Right forelimb (tissue), 1 donor: ENCODE measurements at regions not wholly inside any gene's neighbourhood (a gene's known extent, or its start where the extent isn't known, plus 50 kb on each side); places are given as distances from the start of the nearest gene placed in this dataset.

Experiments
- DNase-seq: peaks from one replicate; pipeline ENCODE4 v3.0.0-alpha.2; 2018

GRCh38 chr3:40827942-40828688 is 303.4 kb downstream of the ZNF621 start:
- DNase-seq = no peak

DNA sequence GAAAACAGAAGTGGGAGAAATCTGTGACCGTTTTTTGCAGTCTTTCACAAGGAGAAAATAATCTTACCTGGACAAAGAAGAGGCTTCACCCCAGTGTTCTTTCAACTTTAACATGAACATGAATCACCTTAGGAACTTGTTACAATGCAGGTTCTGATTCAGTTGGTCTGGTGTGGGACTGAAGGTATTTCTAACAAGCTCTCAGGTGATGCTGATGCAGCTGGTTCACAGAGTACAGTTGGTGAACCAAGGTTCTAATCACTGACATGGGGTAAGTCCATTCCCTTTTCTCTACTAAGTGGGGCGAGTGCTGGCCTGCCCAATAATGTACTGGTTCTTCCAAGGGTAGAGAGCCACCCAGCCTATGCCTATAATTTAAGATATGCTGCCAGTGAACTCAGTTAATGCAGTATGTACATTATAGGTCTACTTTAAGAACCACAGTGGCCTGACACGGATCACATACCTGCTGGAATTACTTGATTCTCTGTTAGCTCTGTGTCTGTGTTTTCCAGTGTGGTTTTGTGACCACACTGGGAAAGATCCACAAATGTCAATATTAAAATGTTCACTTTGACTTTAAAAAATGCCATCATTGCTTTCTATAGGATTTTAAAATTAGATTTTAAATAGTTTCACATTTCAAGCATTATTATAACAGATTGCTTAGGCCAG is 304.1 kb downstream of the ZNF621 start:
- no peak for DNase-seq

GRCh38 chr3:40829876-40830275 is 305.1 kb downstream of the ZNF621 start:
- DNase-seq = no peak

DNA sequence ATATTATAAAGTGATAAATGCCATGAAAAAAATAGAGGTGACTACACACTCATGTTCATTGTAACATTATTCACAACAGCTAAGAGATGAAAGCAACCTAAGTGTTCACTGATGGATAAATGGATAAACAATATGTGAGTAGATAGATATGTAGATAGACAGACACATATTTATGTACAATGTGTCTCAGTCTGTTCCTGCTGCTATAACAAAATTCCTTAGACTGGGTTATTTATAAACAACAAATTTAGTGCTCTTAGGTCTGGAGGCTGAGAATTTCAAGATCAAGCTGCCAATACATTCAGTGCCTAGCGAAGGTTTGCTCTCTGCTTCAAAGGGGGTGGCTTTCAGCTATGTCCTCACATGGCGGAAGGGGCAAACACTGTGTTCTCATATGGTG is 312.5 kb downstream of the ZNF621 start:
- DNase-seq = no peak

GRCh38 chr3:40841131-40841530 is 316.4 kb downstream of the ZNF621 start:
- no peak for DNase-seq

- no peak for DNase-seq
Measured at GRCh38 chr3:40841570-40842109, 316.9 kb downstream of the ZNF621 start.

GRCh38 chr3:40842714-40843113 is 318.0 kb downstream of the ZNF621 start:
- DNase-seq = no peak

DNA sequence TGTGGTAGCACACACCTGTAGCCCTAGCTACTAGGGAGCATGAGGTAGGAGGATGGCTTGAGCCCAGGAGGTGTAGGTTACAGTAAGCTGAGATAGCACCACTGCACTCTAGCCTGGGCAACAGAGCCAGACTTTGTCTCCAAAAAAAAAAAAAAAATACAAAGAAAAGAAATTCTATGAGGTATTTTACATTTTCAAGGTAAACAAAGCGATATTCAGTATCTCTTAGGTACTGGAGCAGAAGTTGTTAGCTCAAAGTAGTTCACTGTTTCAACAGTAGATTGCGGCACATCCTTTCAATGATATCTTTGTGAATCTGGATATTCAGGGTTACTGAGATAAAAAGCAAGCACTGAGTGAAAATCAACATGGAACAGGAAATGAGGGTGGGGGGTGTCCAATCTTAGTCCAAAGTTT is 318.5 kb downstream of the ZNF621 start:
- no peak for DNase-seq

- DNase-seq = no peak
Measured at GRCh38 chr3:40843851-40844548, 319.2 kb downstream of the ZNF621 start.

DNA sequence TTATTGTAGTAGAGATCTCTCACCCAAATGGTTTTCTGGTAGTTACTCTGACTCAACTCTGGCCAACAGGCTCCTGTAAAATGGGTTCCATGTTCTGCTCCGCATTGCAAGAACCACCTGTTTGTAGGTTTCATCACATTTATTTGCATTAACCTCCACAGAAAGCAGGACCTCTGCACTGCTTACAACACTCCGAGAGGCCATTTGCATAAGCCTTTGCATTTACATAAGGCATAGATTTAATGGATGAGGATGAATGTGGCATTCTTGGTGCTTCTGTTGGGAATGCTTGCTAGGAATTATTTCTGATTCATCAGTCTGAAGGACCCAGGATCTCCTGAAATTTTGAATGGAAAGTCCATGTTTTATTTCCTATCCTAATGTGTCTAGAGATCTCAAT is 320.1 kb downstream of the ZNF621 start:
- DNase-seq = no peak

DNA sequence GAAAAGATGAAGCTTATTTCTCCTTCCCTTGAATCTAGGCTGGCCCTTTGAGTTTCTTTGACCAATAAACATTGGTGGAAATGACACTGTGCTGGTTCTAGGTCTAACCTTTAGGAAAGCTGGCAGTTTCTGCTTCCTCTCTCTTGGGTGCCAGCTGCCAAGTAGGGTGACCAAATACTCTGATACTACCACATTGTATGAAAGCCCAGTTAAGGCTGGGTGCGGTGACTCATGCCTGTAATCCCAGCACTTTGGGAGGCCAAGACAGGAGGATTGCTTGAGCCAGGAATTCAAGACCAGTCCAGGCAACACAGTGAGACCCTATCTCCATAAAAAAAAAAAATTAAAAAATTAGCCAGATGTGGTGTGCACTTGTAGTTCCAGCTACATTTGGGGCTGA is 320.7 kb downstream of the ZNF621 start:
- DNase-seq = no peak

GRCh38 chr3:40845916-40846315 is 321.2 kb downstream of the ZNF621 start:
- no peak for DNase-seq

- no peak for DNase-seq
Measured at GRCh38 chr3:40846451-40846850, 321.7 kb downstream of the ZNF621 start.

DNA sequence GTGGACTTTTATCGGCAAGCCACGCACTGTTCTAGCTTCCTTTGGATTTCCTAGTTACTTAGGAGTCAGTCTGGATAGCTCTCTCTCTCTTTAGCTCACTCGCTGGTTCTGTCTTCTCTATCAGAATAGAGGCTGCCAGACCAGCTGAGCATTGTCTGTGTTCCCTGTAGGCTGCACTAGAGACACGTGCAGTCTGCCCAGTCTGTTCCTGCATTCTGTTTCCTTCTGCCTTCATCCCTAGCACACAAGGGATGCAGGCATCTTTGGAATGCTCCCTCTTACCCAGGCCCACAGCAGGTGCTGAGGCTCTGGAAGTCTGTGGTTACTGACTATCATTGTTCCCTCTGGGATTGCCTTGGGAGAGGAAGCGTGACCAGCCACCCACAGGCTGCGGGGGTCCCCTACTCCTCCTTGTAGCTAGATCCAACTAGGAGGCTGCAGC is 322.8 kb downstream of the ZNF621 start:
- peak; percentile 51 for DNase-seq

- DNase-seq = no peak
Measured at GRCh38 chr3:40848421-40848820, 323.7 kb downstream of the ZNF621 start.

GRCh38 chr3:40850861-40851260 is 326.1 kb downstream of the ZNF621 start:
- DNase-seq = no peak

DNA sequence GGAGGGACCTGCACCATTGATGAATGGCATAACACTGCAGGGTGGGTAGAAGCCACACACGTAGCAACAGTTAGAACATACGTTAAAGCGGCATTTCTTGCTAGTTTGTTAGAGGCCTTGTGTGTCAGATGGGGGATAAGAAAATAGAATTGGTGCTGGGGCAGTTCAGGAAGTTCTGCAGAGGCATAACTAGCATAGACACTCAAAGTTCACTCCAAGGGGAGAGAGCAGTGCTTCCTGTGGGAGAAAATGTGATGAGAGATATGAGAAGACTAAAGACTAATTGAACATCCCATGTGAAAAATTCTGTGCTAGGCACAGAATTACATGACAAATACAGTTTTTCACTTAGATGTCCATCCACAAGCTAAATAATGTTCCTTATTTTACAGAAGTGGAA is 327.1 kb downstream of the ZNF621 start:
- no peak for DNase-seq

DNA sequence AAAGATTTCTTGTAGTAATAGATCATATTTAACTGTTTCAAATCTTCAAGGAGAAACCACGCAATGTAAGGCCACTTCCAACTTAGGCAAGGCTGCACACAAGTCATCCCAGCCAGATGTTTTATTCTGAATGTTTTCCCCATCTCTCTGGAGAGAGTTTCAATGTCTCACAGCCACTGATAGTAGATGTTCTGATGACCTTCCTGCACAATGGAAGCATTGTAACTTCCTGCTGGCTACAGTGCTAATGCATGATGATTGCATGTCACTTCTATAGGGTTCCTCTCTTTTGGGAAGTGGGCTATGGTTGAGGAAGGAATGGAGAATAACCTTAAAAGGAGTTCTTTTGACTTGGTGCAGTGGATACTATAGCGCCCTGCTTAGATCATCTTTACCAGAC is 328.0 kb downstream of the ZNF621 start:
- DNase-seq = no peak

- no peak for DNase-seq
Measured at GRCh38 chr3:40853474-40853873, 328.7 kb downstream of the ZNF621 start.

DNA sequence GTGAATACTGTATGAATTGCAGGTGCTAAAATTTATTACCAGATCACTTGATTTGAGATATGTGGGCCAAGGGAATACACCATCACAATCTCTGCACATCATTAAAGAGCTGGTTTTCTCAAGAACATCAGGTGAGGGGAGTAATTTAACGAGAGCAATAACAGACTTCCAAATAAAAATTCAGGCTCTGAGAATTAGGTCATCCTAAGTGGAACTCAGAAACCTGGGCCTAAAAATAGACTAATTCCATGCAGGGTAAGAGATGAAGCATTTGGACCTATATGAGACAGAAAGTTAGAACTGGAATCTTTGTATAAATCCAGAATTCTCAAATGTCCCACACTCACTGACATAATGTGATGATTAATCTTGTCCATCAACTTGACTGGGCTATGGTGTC is 331.1 kb downstream of the ZNF621 start:
- DNase-seq = no peak

DNA sequence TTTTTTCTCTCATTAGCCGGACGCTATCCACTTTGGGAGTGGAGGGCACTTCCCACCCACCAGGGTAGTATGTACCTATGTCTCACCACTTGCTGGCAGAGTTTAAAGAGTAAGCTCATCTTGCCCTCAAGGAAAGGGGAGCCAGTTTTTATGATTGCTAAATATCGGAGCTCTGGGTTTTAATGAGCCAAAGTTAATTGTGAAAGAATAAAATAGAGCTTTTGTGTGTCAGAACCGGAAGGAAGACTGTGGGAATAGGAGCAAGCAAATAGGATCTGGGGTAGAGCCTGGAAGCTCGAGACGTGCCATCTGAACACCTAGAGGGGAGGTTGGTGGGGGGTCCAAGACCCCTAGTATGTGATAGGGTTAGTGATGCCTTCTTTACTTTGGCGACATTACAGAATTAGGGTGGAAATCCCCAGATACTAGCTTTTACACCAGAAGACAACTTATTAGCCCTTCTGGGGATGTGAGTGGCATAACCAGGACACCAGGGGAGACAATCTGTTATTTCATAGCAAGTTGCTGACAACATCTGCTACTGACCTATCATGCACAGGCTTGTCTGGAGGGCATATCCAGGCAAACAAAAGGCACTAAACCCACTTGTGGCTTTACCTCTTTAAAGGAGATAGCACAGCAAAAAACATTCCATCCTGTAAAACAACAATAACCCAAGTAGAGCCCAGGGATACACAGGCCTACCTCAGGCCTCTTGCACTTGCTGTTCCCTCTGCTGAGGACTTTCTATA is 333.8 kb downstream of the ZNF621 start:
- DNase-seq = no peak

GRCh38 chr3:40862946-40863345 is 336.4 kb upstream of the CTNNB1 start:
- DNase-seq = no peak
